Neural cell (in vitro differentiated cells): ENCODE measurements at regions not wholly inside any gene's neighbourhood (a gene's known extent, or its start where the extent isn't known, plus 50 kb on each side); places are given as distances from the start of the nearest gene placed in this dataset.

ENCODE experiments used
- H2AFZ ChIP-seq: fragments of 200-600, 300-800 bp; sonication (generic), shearing (Covaris generic); 2 replicates; pipeline ENCODE4 v1.6.0; 2014; ENCODE audit warnings: low read depth, mild to moderate bottlenecking, antibody characterized with exemption, low read length, moderate library complexity
- H3F3A ChIP-seq: fragments of 200-600 bp; shearing (Covaris generic); 2 replicates; pipeline ENCODE4 v1.6.1; 2016; ENCODE audit warnings: mild to moderate bottlenecking, moderate library complexity, mixed read lengths, antibody characterized with exemption, low read length; ENCODE audit not compliant: insufficient read depth, poor library complexity, severe bottlenecking
- H3K27ac ChIP-seq: fragments of 200-600, 300-800 bp; sonication (generic), shearing (Covaris generic); 2 replicates; pipeline ENCODE4 v1.5.1; 2014; ENCODE audit warnings: mild to moderate bottlenecking, low read length, moderate library complexity
- H3K27me3 ChIP-seq: fragments of 300-800, 200-600 bp; sonication (generic), shearing (Covaris generic); 2 replicates; pipeline ENCODE4 v1.6.0; 2014; ENCODE audit warnings: mild to moderate bottlenecking, low read depth, low read length, moderate library complexity; ENCODE audit not compliant: insufficient read depth
- H3K36me3 ChIP-seq: fragments of 300-800, 200-600 bp; sonication (generic), shearing (Covaris generic); 2 replicates; pipeline ENCODE4 v1.5.1; 2014; ENCODE audit warnings: mild to moderate bottlenecking, antibody characterized with exemption, low read length, moderate library complexity; ENCODE audit not compliant: insufficient read depth
- H3K4me2 ChIP-seq: fragments of 300-800, 200-600 bp; sonication (generic), shearing (Covaris generic); 2 replicates; pipeline ENCODE4 v1.6.0; 2014; ENCODE audit warnings: mild to moderate bottlenecking, low read length
- H3K4me3 ChIP-seq: fragments of 300-800, 200-600 bp; sonication (generic), shearing (Covaris generic); 2 replicates; pipeline ENCODE4 v1.5.1; 2014; ENCODE audit warnings: mild to moderate bottlenecking, low read length, moderate library complexity
- H3K79me2 ChIP-seq: fragments of 200-600 bp; shearing (Covaris generic); replicated peaks from 2 replicates; pipeline ENCODE4 v1.6.0; 2014; ENCODE audit warnings: mild to moderate bottlenecking, low read length, moderate library complexity; ENCODE audit not compliant: insufficient read depth
- H3K9ac ChIP-seq: fragments of 300-800, 200-600 bp; sonication (generic), shearing (Covaris generic); 2 replicates; pipeline ENCODE4 v1.6.1; 2016; ENCODE audit warnings: mild to moderate bottlenecking, low read length, mixed read lengths
- H3K9me2 ChIP-seq: fragments of 200-600 bp; shearing (Covaris generic); 2 replicates; pipeline ENCODE4 v1.6.1; 2016; ENCODE audit warnings: mild to moderate bottlenecking, low read length, mixed read lengths; ENCODE audit not compliant: insufficient read depth
- H3K9me3 ChIP-seq: fragments of 200-600, 300-800 bp; sonication (generic), shearing (Covaris generic); 2 replicates; pipeline ENCODE4 v1.6.1; 2016; ENCODE audit warnings: mild to moderate bottlenecking, mixed run types, low read length, moderate library complexity, mixed read lengths
- H4K20me1 ChIP-seq: fragments of 200-600 bp; shearing (Covaris generic); 2 replicates; pipeline ENCODE4 v1.6.1; 2016; ENCODE audit warnings: mild to moderate bottlenecking, mixed run types; ENCODE audit not compliant: insufficient read depth
- CTCF ChIP-seq: fragments of 450-650 bp; IDR thresholded peaks from 2 replicates; pipeline ENCODE4 v1.5.1; 2014; ENCODE audit warnings: antibody characterized with exemption, mild to moderate bottlenecking, moderate library complexity; ENCODE audit not compliant: poor library complexity, severe bottlenecking
- EP300 ChIP-seq: fragments of 450-650 bp; conservative IDR thresholded peaks from 2 replicates; pipeline ENCODE4 v1.6.1; 2014; ENCODE audit warnings: antibody characterized with exemption, mild to moderate bottlenecking, moderate library complexity; ENCODE audit not compliant: poor library complexity, severe bottlenecking
- EZH2 ChIP-seq: fragments of 200-600, 300-800 bp; shearing (Covaris generic), sonication (generic); IDR thresholded peaks from 2 replicates; pipeline ENCODE4 v1.6.1; 2014; ENCODE audit warnings: antibody characterized with exemption, low read length, borderline replicate concordance, mild to moderate bottlenecking; ENCODE audit not compliant: insufficient read depth, poor library complexity, severe bottlenecking
- MXI1 ChIP-seq: fragments of 450-650 bp; conservative IDR thresholded peaks from 2 replicates; pipeline ENCODE4 v1.6.1; 2014; ENCODE audit warnings: antibody characterized with exemption, mild to moderate bottlenecking; ENCODE audit not compliant: poor library complexity, severe bottlenecking
- POLR2AphosphoS5 ChIP-seq: IDR thresholded peaks from 2 replicates; pipeline ENCODE4 v1.6.1; 2012
- REST ChIP-seq: IDR thresholded peaks from 2 replicates; pipeline ENCODE4 v1.6.1; 2012; ENCODE audit warnings: borderline replicate concordance
- SMC3 ChIP-seq: fragments of 450-650 bp; conservative IDR thresholded peaks from 2 replicates; pipeline ENCODE4 v1.6.1; 2014; ENCODE audit warnings: antibody characterized with exemption, mild to moderate bottlenecking, moderate library complexity; ENCODE audit not compliant: poor library complexity
- TAF1 ChIP-seq: IDR thresholded peaks from 2 replicates; pipeline ENCODE4 v1.6.1; 2012; ENCODE audit warnings: low read depth

- TF ChIP-seq EZH2 (no peak), TAF1 (no peak), REST (no peak), SMC3 (no peak), CTCF (no peak), EP300 (no peak), MXI1 (no peak), POLR2AphosphoS5 (no peak)
- no peak overlapping the region for H3K4me2 ChIP-seq
- H3K27ac ChIP-seq: no peak overlapping the region
- no peaks in the 10 kb centered on the region for H3F3A ChIP-seq
- H3K36me3 ChIP-seq: no peaks in the 10 kb centered on the region
- H3K4me3 ChIP-seq: no peak overlapping the region
- no peak overlapping the region for H2AFZ ChIP-seq
- no peaks in the 10 kb centered on the region for H3K9me3 ChIP-seq
- no peaks in the 10 kb centered on the region for H4K20me1 ChIP-seq
- no peaks in the 10 kb centered on the region for H3K9me2 ChIP-seq
- no peak overlapping the region for H3K9ac ChIP-seq
- no peaks in the 10 kb centered on the region for H3K27me3 ChIP-seq
- H3K79me2 ChIP-seq: no peaks in the 10 kb centered on the region
Observed at GRCh38 chr4:178148106-178148505, 705.9 kb upstream of the AGA start.

GRCh38 chr4:178165251-178165950, 723.2 kb upstream of the AGA start:
- H3K79me2 ChIP-seq: no peaks in the 10 kb centered on the region
- no peaks in the 10 kb centered on the region for H3K9me2 ChIP-seq
- H3F3A ChIP-seq: no peaks in the 10 kb centered on the region
- H2AFZ ChIP-seq: no peak overlapping the region
- H4K20me1 ChIP-seq: no peaks in the 10 kb centered on the region
- H3K4me2 ChIP-seq: no peak overlapping the region
- no peak overlapping the region for H3K4me3 ChIP-seq
- H3K9ac ChIP-seq: no peak overlapping the region
- H3K27me3 ChIP-seq: no peaks in the 10 kb centered on the region
- H3K36me3 ChIP-seq: no peaks in the 10 kb centered on the region
- H3K9me3 ChIP-seq: no peaks in the 10 kb centered on the region
- no peak overlapping the region for H3K27ac ChIP-seq
- TF ChIP-seq SMC3 (no peak), EZH2 (no peak), POLR2AphosphoS5 (no peak), EP300 (no peak)
